OCI-LY1 (cell line): ENCODE measurements at regions not wholly inside any gene's neighbourhood (a gene's known extent, or its start where the extent isn't known, plus 50 kb on each side); places are given as distances from the start of the nearest gene placed in this dataset.

Source experiments
- H2AFZ ChIP-seq: fragments of 200-600 bp; sonication (generic), shearing (Covaris generic); 2 replicates; pipeline ENCODE4 v1.6.0; 2014; ENCODE audit warnings: antibody characterized with exemption, mild to moderate bottlenecking, low read length
- H3F3A ChIP-seq: fragments of 200-600 bp; sonication (generic), shearing (Covaris generic); 2 replicates; pipeline ENCODE4 v1.6.0; 2014; ENCODE audit warnings: mild to moderate bottlenecking, antibody characterized with exemption, low read length, moderate library complexity; ENCODE audit not compliant: insufficient read depth
- H3K27ac ChIP-seq: fragments of 200-600 bp; sonication (generic); 2 replicates; pipeline ENCODE4 v1.5.1; 2014; ENCODE audit warnings: low read length, mixed run types, mild to moderate bottlenecking, low read depth; ENCODE audit not compliant: poor library complexity, severe bottlenecking
- H3K27me3 ChIP-seq: fragments of 200-600 bp; sonication (generic); 2 replicates; pipeline ENCODE4 v1.6.0; 2014; ENCODE audit warnings: antibody characterized with exemption, mild to moderate bottlenecking, low read length, moderate library complexity; ENCODE audit not compliant: insufficient read depth
- H3K36me3 ChIP-seq: fragments of 200-600 bp; sonication (generic); 2 replicates; pipeline ENCODE4 v1.6.1; 2014; ENCODE audit warnings: mild to moderate bottlenecking, antibody characterized with exemption, low read length, moderate library complexity, mixed read lengths; ENCODE audit not compliant: insufficient read depth
- H3K4me1 ChIP-seq: fragments of 200-600 bp; sonication (generic); 2 replicates; pipeline ENCODE4 v1.5.1; 2014; ENCODE audit warnings: mild to moderate bottlenecking, low read length, moderate library complexity; ENCODE audit not compliant: insufficient read depth, severe bottlenecking
- H3K4me2 ChIP-seq: fragments of 200-600 bp; sonication (generic), shearing (Covaris generic); 2 replicates; pipeline ENCODE4 v1.6.1; 2014; ENCODE audit warnings: low read length
- H3K4me3 ChIP-seq: fragments of 200-600 bp; sonication (generic); 2 replicates; pipeline ENCODE4 v1.5.1; 2014; ENCODE audit warnings: low read length, low read depth, mild to moderate bottlenecking, mixed read lengths; ENCODE audit not compliant: poor library complexity, severe bottlenecking
- H3K79me2 ChIP-seq: fragments of 200-600 bp; shearing (Covaris generic); 2 replicates; pipeline ENCODE4 v1.6.1; 2016; ENCODE audit warnings: mixed run types, low read length, mixed read lengths; ENCODE audit not compliant: insufficient read depth
- H3K9ac ChIP-seq: fragments of 200-600 bp; sonication (generic), shearing (Covaris generic); 2 replicates; pipeline ENCODE4 v1.6.1; 2014; ENCODE audit warnings: mild to moderate bottlenecking, low read length, mixed read lengths
- H3K9me2 ChIP-seq: fragments of 200-600 bp; sonication (generic), shearing (Covaris generic); 2 replicates; pipeline ENCODE4 v1.6.1; 2014; ENCODE audit warnings: low read depth, mild to moderate bottlenecking, low read length, mixed read lengths
- H3K9me3 ChIP-seq: fragments of 200-600 bp; shearing (Covaris generic); 2 replicates; pipeline ENCODE4 v1.6.1; 2014; ENCODE audit warnings: low read length, mixed read lengths
- H4K20me1 ChIP-seq: fragments of 200-600 bp; sonication (generic), shearing (Covaris generic); 2 replicates; pipeline ENCODE4 v1.6.0; 2016; ENCODE audit warnings: mild to moderate bottlenecking, low read length; ENCODE audit not compliant: insufficient read depth
- EZH2 ChIP-seq: fragments of 200-600 bp; sonication (generic), shearing (Covaris generic); IDR thresholded peaks from 2 replicates; pipeline ENCODE4 v1.8.0; 2017; ENCODE audit warnings: borderline replicate concordance, mixed run types, mild to moderate bottlenecking, antibody characterized with exemption, low read length, moderate library complexity, mixed read lengths
- TF ChIP-seq, protein P1 (sequence below): fragments of 200-600 bp; sonication (generic), shearing (Covaris generic); IDR thresholded peaks from 2 replicates; pipeline ENCODE4 v1.5.1; 2017; ENCODE audit warnings: mild to moderate bottlenecking, antibody characterized with exemption, low read length, moderate library complexity, mixed read lengths

DNA sequence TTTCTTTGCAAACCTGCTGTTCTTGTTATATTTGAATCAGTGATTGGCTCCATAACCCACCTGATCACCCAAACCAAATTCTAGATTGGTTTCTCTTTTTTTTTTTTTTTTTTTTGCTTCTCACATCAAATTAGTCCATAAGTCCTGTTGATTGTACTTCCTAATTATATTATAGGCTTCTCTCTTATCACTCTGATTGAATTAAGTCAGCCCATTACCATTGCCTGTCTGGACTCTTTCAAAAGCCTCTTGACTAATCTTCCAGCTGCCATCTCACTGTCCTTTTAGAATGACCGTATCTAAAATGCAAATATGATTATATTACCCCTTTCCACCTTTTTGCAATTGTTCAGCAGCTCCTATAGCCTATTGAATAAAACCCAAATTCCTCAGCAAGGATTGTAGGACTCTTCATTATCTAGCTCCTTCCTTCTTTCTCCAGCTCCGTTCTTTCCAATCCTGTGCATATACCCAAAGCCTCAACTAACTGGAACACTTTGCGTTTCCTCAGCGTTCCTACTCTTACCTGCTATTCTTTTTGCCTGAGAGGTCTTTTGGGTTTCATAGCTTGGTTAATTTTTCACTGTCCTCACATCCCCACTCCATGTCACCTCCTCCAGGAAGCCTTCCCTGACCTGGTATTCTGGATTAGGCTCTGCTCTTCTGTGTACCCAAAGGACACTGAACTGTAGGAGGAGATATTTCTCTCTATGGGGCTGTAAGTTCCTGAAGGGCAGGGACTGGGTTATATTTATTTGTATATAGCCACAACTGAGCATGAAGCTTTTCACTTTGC, 423.3 kb downstream of the TMEM135 start:
- H3K9ac ChIP-seq = no peak overlapping the region
- no peak overlapping the region for H2AFZ ChIP-seq
- no peaks in the 10 kb centered on the region for H3K4me1 ChIP-seq
- H3K27me3 ChIP-seq = no peaks in the 10 kb centered on the region
- H3F3A ChIP-seq = no peaks in the 10 kb centered on the region
- H3K27ac ChIP-seq = no peak overlapping the region
- TF ChIP-seq, protein P1, sequence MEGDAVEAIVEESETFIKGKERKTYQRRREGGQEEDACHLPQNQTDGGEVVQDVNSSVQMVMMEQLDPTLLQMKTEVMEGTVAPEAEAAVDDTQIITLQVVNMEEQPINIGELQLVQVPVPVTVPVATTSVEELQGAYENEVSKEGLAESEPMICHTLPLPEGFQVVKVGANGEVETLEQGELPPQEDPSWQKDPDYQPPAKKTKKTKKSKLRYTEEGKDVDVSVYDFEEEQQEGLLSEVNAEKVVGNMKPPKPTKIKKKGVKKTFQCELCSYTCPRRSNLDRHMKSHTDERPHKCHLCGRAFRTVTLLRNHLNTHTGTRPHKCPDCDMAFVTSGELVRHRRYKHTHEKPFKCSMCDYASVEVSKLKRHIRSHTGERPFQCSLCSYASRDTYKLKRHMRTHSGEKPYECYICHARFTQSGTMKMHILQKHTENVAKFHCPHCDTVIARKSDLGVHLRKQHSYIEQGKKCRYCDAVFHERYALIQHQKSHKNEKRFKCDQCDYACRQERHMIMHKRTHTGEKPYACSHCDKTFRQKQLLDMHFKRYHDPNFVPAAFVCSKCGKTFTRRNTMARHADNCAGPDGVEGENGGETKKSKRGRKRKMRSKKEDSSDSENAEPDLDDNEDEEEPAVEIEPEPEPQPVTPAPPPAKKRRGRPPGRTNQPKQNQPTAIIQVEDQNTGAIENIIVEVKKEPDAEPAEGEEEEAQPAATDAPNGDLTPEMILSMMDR = no peak
- no peak for TF ChIP-seq EZH2
- H3K9me2 ChIP-seq = no peaks in the 10 kb centered on the region
- no peaks in the 10 kb centered on the region for H3K9me3 ChIP-seq
- no peaks in the 10 kb centered on the region for H3K79me2 ChIP-seq
- H3K36me3 ChIP-seq = no peaks in the 10 kb centered on the region
- no peak overlapping the region for H3K4me3 ChIP-seq
- no peak overlapping the region for H3K4me2 ChIP-seq
- H4K20me1 ChIP-seq = no peaks in the 10 kb centered on the region

DNA sequence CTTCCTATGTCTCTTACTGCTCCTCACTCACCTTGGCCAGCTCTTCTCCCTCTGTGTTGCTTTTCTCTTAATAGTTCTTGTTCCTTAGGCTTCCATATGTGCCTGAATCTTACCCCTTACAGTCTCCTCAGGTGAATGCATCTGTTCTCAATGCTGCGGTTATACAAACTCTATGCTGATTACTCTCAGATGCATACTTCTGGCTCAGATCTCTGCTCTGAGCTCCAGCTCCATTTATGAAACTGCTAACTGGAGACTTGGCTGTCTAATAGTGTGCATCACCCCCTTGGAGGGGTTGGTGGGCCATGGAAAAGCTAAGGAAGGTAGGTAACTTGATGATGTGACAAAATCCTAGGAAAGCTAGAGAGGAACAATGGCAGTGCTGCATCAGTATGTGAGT, 422.5 kb downstream of the TMEM135 start:
- no peaks in the 10 kb centered on the region for H3K27me3 ChIP-seq
- H2AFZ ChIP-seq = no peak overlapping the region
- H3K79me2 ChIP-seq = no peaks in the 10 kb centered on the region
- no peaks in the 10 kb centered on the region for H3K4me1 ChIP-seq
- no peak overlapping the region for H3K4me2 ChIP-seq
- no peak overlapping the region for H3K4me3 ChIP-seq
- TF ChIP-seq, protein P1 = no peak
- TF ChIP-seq EZH2 = no peak
- no peaks in the 10 kb centered on the region for H3K9me2 ChIP-seq
- H3K36me3 ChIP-seq = no peaks in the 10 kb centered on the region
- H3F3A ChIP-seq = no peaks in the 10 kb centered on the region
- no peak overlapping the region for H3K27ac ChIP-seq
- H3K9ac ChIP-seq = no peak overlapping the region
- H3K9me3 ChIP-seq = no peaks in the 10 kb centered on the region
- H4K20me1 ChIP-seq = no peaks in the 10 kb centered on the region

DNA sequence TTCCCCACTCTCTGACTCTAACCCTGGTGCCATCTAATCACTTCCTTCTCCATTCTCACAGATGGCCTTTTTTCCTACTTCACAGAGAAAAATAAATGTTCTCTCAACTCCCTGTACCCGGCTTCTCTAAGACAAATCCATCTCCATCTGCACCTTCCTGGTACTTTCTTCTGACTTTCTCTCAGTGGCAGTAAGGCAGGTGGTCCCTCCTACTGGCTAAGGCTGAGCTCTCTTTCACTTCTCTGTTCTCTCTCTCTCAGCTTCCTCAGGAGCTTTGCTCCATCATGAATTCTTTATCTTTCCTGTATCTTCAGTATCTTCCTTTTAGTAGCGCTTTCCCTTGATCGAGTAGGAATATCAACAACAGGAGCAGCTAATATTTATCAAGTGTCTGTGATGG, 421.6 kb downstream of the TMEM135 start:
- H3K79me2 ChIP-seq = no peaks in the 10 kb centered on the region
- no peak overlapping the region for H3K27ac ChIP-seq
- H3K4me2 ChIP-seq = no peak overlapping the region
- H3K9me2 ChIP-seq = no peaks in the 10 kb centered on the region
- no peak overlapping the region for H3K4me3 ChIP-seq
- no peak overlapping the region for H3K9ac ChIP-seq
- H3K9me3 ChIP-seq = no peaks in the 10 kb centered on the region
- no peaks in the 10 kb centered on the region for H4K20me1 ChIP-seq
- H3K36me3 ChIP-seq = no peaks in the 10 kb centered on the region
- no peak overlapping the region for H2AFZ ChIP-seq
- H3K4me1 ChIP-seq = peaks cover 5% of the 10 kb centered on the region
- H3F3A ChIP-seq = no peaks in the 10 kb centered on the region
- H3K27me3 ChIP-seq = no peaks in the 10 kb centered on the region
- TF ChIP-seq, protein P1 = no peak
- no peak for TF ChIP-seq EZH2
